Colonic mucosa (tissue), 4 donors: ENCODE measurements at regions not wholly inside any gene's neighbourhood (a gene's known extent, or its start where the extent isn't known, plus 50 kb on each side); places are given as distances from the start of the nearest gene placed in this dataset.
"Not testable (repeated sequence)": the region's sequence is repeated elsewhere in the genome, so short reads cannot be mapped to it uniquely, and the experiment has no call there.

Experiments
- DNase-seq: peaks from one replicate; pipeline ENCODE4 v3.0.0-alpha.2; 2020
- H3K27ac ChIP-seq: fragments of 200-600 bp; one replicate; pipeline ENCODE4 v1.8.0; 2021
- H3K27me3 ChIP-seq: fragments of 200-600 bp; one replicate; pipeline ENCODE4 v1.8.0; 2021
- H3K36me3 ChIP-seq: fragments of 200-600 bp; one replicate; pipeline ENCODE4 v1.8.0; 2021
- H3K4me1 ChIP-seq: fragments of 200-600 bp; one replicate; pipeline ENCODE4 v1.8.0; 2021; ENCODE audit warnings: mild to moderate bottlenecking
- H3K4me3 ChIP-seq: fragments of 200-600 bp; one replicate; pipeline ENCODE4 v1.8.0; 2021
- H3K9ac ChIP-seq, 2 donors: one replicate each; pipeline ENCODE4 v1.7.0; 2013; ENCODE audit warnings: control low read depth in 2 of 2, low read depth in 2 of 2, low read length in 2 of 2
- H3K9me3 ChIP-seq: fragments of 200-600 bp; one replicate; pipeline ENCODE4 v1.8.0; 2021
- CTCF ChIP-seq: fragments of 200-600 bp; IDR thresholded peaks from one replicate; pipeline ENCODE4 v1.8.0; 2022; ENCODE audit warnings: antibody characterized with exemption, mild to moderate bottlenecking
- intact Hi-C: fragments of 100-400 bp; cut with DNase I; formaldehyde crosslinking; loops from one replicate; pipeline ENCODE4 v1.14.1; 2022
- donor health status: healthy.
- donor health status: DM: no; HTN: no; CAD: no.
- donor health status: DM: no; HTN: no; CAD: no.

GRCh38 chr22:49670456-49671330 is 157.0 kb downstream of the BRD1 start:
- H3K9ac ChIP-seq, result peak overlapping the region in 1 of 2 donors; percentile 2
- H3K4me3 ChIP-seq, result no peak overlapping the region
- intact Hi-C loops, result no loop called here
- H3K27ac ChIP-seq, result no peak overlapping the region
- H3K36me3 ChIP-seq, result no peaks in the 10 kb centered on the region
- DNase-seq, result no peak
- H3K9me3 ChIP-seq, result no peaks in the 10 kb centered on the region
- no peaks in the 10 kb centered on the region for H3K4me1 ChIP-seq
- H3K27me3 ChIP-seq, result peaks cover 21% of the 10 kb centered on the region
- no peak for TF ChIP-seq CTCF

GRCh38 chr22:49669969-49670455 is 157.7 kb downstream of the BRD1 start:
- H3K27ac ChIP-seq, H3K4me3 ChIP-seq, H3K4me1 ChIP-seq, DNase-seq, H3K9ac ChIP-seq, H3K9me3 ChIP-seq, H3K36me3 ChIP-seq: not testable (repeated sequence)
- H3K27me3 ChIP-seq, result peaks cover 21% of the 10 kb centered on the region
- intact Hi-C loops, result loop anchor here (10.0 kb wide), 1 partner anchor 65 kb away; no protein-coding TSS in a partner anchor

GRCh38 chr22:49669427-49669968 is 158.2 kb downstream of the BRD1 start:
- H3K9me3 ChIP-seq, H3K4me1 ChIP-seq, H3K27ac ChIP-seq, H3K4me3 ChIP-seq, H3K36me3 ChIP-seq, DNase-seq, H3K9ac ChIP-seq: not testable (repeated sequence)
- intact Hi-C loops, result loop anchor here (10.0 kb wide), 1 partner anchor 65 kb away; no protein-coding TSS in a partner anchor
- H3K27me3 ChIP-seq, result peaks cover 21% of the 10 kb centered on the region

GRCh38 chr22:49668402-49668801 is 159.3 kb downstream of the BRD1 start:
- H3K4me1 ChIP-seq, result no peaks in the 10 kb centered on the region
- H3K4me3 ChIP-seq, result no peak overlapping the region
- no peak overlapping the region for H3K9ac ChIP-seq
- intact Hi-C loops, result loop anchor here (10.0 kb wide), 1 partner anchor 64 kb away; no protein-coding TSS in a partner anchor
- H3K27ac ChIP-seq, result no peak overlapping the region
- H3K9me3 ChIP-seq, result no peaks in the 10 kb centered on the region
- H3K36me3 ChIP-seq, result no peaks in the 10 kb centered on the region
- DNase-seq, result no peak
- TF ChIP-seq CTCF, result no peak
- peaks cover 21% of the 10 kb centered on the region for H3K27me3 ChIP-seq

- intact Hi-C loops, result loop anchor here (10.0 kb wide), 1 partner anchor 62 kb away; no protein-coding TSS in a partner anchor
- no peaks in the 10 kb centered on the region for H3K4me1 ChIP-seq
- H3K9me3 ChIP-seq, result no peaks in the 10 kb centered on the region
- no peak for DNase-seq
- no peak for TF ChIP-seq CTCF
- H3K4me3 ChIP-seq, result no peak overlapping the region
- no peaks in the 10 kb centered on the region for H3K36me3 ChIP-seq
- H3K27ac ChIP-seq, result no peak overlapping the region
- H3K9ac ChIP-seq, result no peak overlapping the region
- H3K27me3 ChIP-seq, result peaks cover 21% of the 10 kb centered on the region
Observed at GRCh38 chr22:49667236-49667635, 160.4 kb downstream of the BRD1 start.

- peaks cover 13% of the 10 kb centered on the region for H3K27me3 ChIP-seq
- H3K27ac ChIP-seq, result no peak overlapping the region
- H3K4me1 ChIP-seq, result no peaks in the 10 kb centered on the region
- H3K4me3 ChIP-seq, result no peak overlapping the region
- H3K36me3 ChIP-seq, result no peaks in the 10 kb centered on the region
- no peaks in the 10 kb centered on the region for H3K9me3 ChIP-seq
- intact Hi-C loops, result loop anchor here (10.0 kb wide), 1 partner anchor 61 kb away; no protein-coding TSS in a partner anchor
- DNase-seq, result no peak
- H3K9ac ChIP-seq, result no peak overlapping the region
- TF ChIP-seq CTCF, result no peak
Observed at GRCh38 chr22:49666146-49666809, 161.4 kb downstream of the BRD1 start.
